H1 (cell line): ENCODE measurements at regions not wholly inside any gene's neighbourhood (a gene's known extent, or its start where the extent isn't known, plus 50 kb on each side); places are given as distances from the start of the nearest gene placed in this dataset.

ENCODE experiments used
- CTCF ChIA-PET: fragments of 300-600 bp; sonication (Branson Sonifier 250); formaldehyde crosslinking; loops from one replicate; lab custom pipeline; 2021; ENCODE audit not compliant: partially characterized antibody; lab: Charles Lee
- POLR2A ChIA-PET: fragments of 300-600 bp; sonication (Branson Sonifier 250); formaldehyde crosslinking; loops from one replicate; lab custom pipeline; 2021; ENCODE audit warnings: inconsistent platforms; ENCODE audit not compliant: partially characterized antibody; lab: Charles Lee
- DNase-seq, 2 experiments: peaks; one replicate each; pipeline versions ENCODE4 v3.0.0 to v3.0.0-alpha.2; 2010 to 2022; ENCODE audit warnings: low spot score in 2 of 2, low read depth in 1 of 2, mixed read lengths in 1 of 2
- FAIRE-seq: peaks from 2 replicates; lab custom pipeline; 2011; peaks lifted over from hg19 to GRCh38; lab: Jason Lieb, UNC
- H2AFZ ChIP-seq: 2 replicates; pipeline ENCODE4 v1.8.1; 2012; ENCODE audit warnings: low read length, inconsistent platforms
- H2AK5ac ChIP-seq: 2 replicates; pipeline ENCODE4 v1.6.1; 2013; ENCODE audit warnings: low read depth, low read length
- H2BK120ac ChIP-seq: replicated peaks from 2 replicates; pipeline ENCODE3; 2013; ENCODE audit warnings: low read depth, low read length, inconsistent platforms
- H2BK12ac ChIP-seq: 2 replicates; pipeline ENCODE4 v1.6.1; 2013; ENCODE audit warnings: low read depth, low read length
- H2BK15ac ChIP-seq: 2 replicates; pipeline ENCODE4 v1.6.1; 2013; ENCODE audit warnings: low read length
- H2BK20ac ChIP-seq: 2 replicates; pipeline ENCODE4 v1.6.1; 2013; ENCODE audit warnings: low read length
- H2BK5ac ChIP-seq: 2 replicates; pipeline ENCODE4 v1.6.1; 2013; ENCODE audit warnings: low read depth, low read length
- H3K14ac ChIP-seq: 2 replicates; pipeline ENCODE4 v1.6.1; 2013; ENCODE audit warnings: inconsistent platforms; ENCODE audit not compliant: insufficient read length
- H3K18ac ChIP-seq: 2 replicates; pipeline ENCODE4 v1.6.1; 2013; ENCODE audit warnings: low read length; ENCODE audit errors: extremely low read depth
- H3K23ac ChIP-seq: 2 replicates; pipeline ENCODE4 v1.6.1; 2013; ENCODE audit warnings: inconsistent platforms; ENCODE audit not compliant: insufficient read length
- H3K23me2 ChIP-seq: 2 replicates; pipeline ENCODE4 v1.6.1; 2013; ENCODE audit warnings: low read depth, low read length
- H3K27ac ChIP-seq: 2 replicates; pipeline ENCODE4 v1.6.1; 2011; ENCODE audit warnings: low read depth, low read length, inconsistent platforms
- H3K27me3 ChIP-seq, 4 experiments: replicated peaks in 1 of 4; 1 replicate in 1 of 4; 2 replicates in 3 of 4; pipeline versions ENCODE4 v1.6.1 to v1.8.1; 2011 to 2013; ENCODE audit warnings: low read length in 3 of 4, mild to moderate bottlenecking in 3 of 4, inconsistent platforms in 2 of 4, mixed read lengths in 2 of 4, moderate library complexity in 1 of 4; ENCODE audit not compliant: control insufficient read depth in 3 of 4, insufficient read depth in 3 of 4; ENCODE audit errors: extremely low read depth in 1 of 4
- H3K36me3 ChIP-seq, 4 experiments: 2 replicates each; pipeline versions ENCODE4 v1.6.1 to v1.8.1; 2011 to 2013; ENCODE audit warnings: mild to moderate bottlenecking in 4 of 4, low read length in 3 of 4, moderate library complexity in 2 of 4, control low read depth in 1 of 4, inconsistent platforms in 1 of 4; ENCODE audit not compliant: insufficient read depth in 4 of 4, control insufficient read depth in 2 of 4
- H3K4ac ChIP-seq: replicated peaks from 2 replicates; pipeline ENCODE3; 2013; ENCODE audit warnings: low read length, low read depth, mixed read lengths, inconsistent platforms; ENCODE audit not compliant: insufficient read length
- H3K4me1 ChIP-seq, 4 experiments: replicated peaks in 1 of 4; 1 replicate in 1 of 4; 2 replicates in 3 of 4; pipeline versions ENCODE4 v1.6.1 to v1.8.1; 2011 to 2013; ENCODE audit warnings: low read length in 3 of 4, inconsistent platforms in 2 of 4, mixed read lengths in 1 of 4; ENCODE audit not compliant: insufficient read depth in 4 of 4, control insufficient read depth in 3 of 4
- H3K4me2 ChIP-seq, 2 experiments: 2 replicates each; pipeline versions ENCODE4 v1.6.1 to v1.8.1; 2011 to 2013; ENCODE audit warnings: low read depth in 2 of 2, low read length in 2 of 2, control low read depth in 1 of 2, inconsistent platforms in 1 of 2, mild to moderate bottlenecking in 1 of 2; ENCODE audit not compliant: insufficient read depth in 1 of 2
- H3K4me3 ChIP-seq, 4 experiments: fragments of 200-600, 300-600 bp in 1 of 4; sonication (generic), shearing (Covaris generic), sonication (Bioruptor Twin) in 1 of 4; 2 replicates each; pipeline versions ENCODE4 v1.5.1 to v1.8.1; 2011 to 2016; ENCODE audit warnings: low read length in 4 of 4, low read depth in 3 of 4, control low read depth in 2 of 4, inconsistent platforms in 2 of 4, mild to moderate bottlenecking in 2 of 4, mixed read lengths in 1 of 4, moderate library complexity in 1 of 4; ENCODE audit not compliant: insufficient read depth in 2 of 4; ENCODE audit errors: extremely low read depth in 1 of 4
- H3K56ac ChIP-seq: replicated peaks from 2 replicates; pipeline ENCODE3; 2013; ENCODE audit warnings: low read depth, mild to moderate bottlenecking, mixed read lengths, low read length, inconsistent platforms; ENCODE audit not compliant: insufficient read length
- H3K79me1 ChIP-seq: 2 replicates; pipeline ENCODE4 v1.6.1; 2013; ENCODE audit warnings: low read depth, low read length, control low read depth
- H3K79me2 ChIP-seq, 2 experiments: 2 replicates each; pipeline versions ENCODE4 v1.6.1 to v1.8.1; 2012 to 2013; ENCODE audit warnings: low read length in 2 of 2, mild to moderate bottlenecking in 2 of 2, inconsistent platforms in 1 of 2; ENCODE audit not compliant: insufficient read depth in 2 of 2, control insufficient read depth in 1 of 2
- H3K9ac ChIP-seq, 4 experiments: replicated peaks in 1 of 4; 1 replicate in 1 of 4; 2 replicates in 3 of 4; pipeline versions ENCODE4 v1.6.1 to v1.8.1; 2011 to 2013; ENCODE audit warnings: low read depth in 3 of 4, low read length in 3 of 4, control low read depth in 2 of 4, mild to moderate bottlenecking in 2 of 4, moderate library complexity in 2 of 4, inconsistent platforms in 1 of 4; ENCODE audit errors: extremely low read depth in 1 of 4
- H3K9me3 ChIP-seq, 2 experiments: 2 replicates each; pipeline versions ENCODE4 v1.6.1 to v1.8.1; 2012 to 2013; ENCODE audit warnings: mild to moderate bottlenecking in 2 of 2, moderate library complexity in 2 of 2, control low read depth in 1 of 2, inconsistent platforms in 1 of 2, low read depth in 1 of 2, low read length in 1 of 2, mixed read lengths in 1 of 2; ENCODE audit not compliant: insufficient read depth in 2 of 2
- H4K20me1 ChIP-seq, 2 experiments: replicated peaks in 1 of 2; 2 replicates each; pipeline versions ENCODE3 to v1.8.1; 2011 to 2013; ENCODE audit warnings: inconsistent platforms in 2 of 2, low read length in 2 of 2, mild to moderate bottlenecking in 1 of 2; ENCODE audit not compliant: insufficient read depth in 2 of 2, control insufficient read depth in 1 of 2
- H4K5ac ChIP-seq: 2 replicates; pipeline ENCODE4 v1.6.1; 2013; ENCODE audit warnings: low read length, low read depth, mixed read lengths, inconsistent platforms; ENCODE audit not compliant: insufficient read length
- H4K8ac ChIP-seq: 2 replicates; pipeline ENCODE4 v1.8.0; 2013; ENCODE audit warnings: mild to moderate bottlenecking, moderate library complexity, low read length, inconsistent platforms; ENCODE audit not compliant: insufficient read depth; ENCODE audit errors: extremely low read depth
- H4K91ac ChIP-seq: replicated peaks from 2 replicates; pipeline ENCODE3; 2013; ENCODE audit warnings: low read length, mixed read lengths, inconsistent platforms; ENCODE audit not compliant: insufficient read length
- GTF2F1 ChIP-seq: IDR thresholded peaks from 2 replicates; pipeline ENCODE4 v1.6.1; 2012; ENCODE audit warnings: low read depth, low read length, improper control_type of control experiment, borderline replicate concordance
- HDAC6 ChIP-seq: IDR thresholded peaks from one replicate; pipeline ENCODE4 v1.7.1; 2012; ENCODE audit warnings: low read depth, mild to moderate bottlenecking, inconsistent platforms, low read length, moderate library complexity
- JUND ChIP-seq: IDR thresholded peaks from 2 replicates; pipeline ENCODE4 v1.6.1; 2011; ENCODE audit warnings: mild to moderate bottlenecking, improper control_type of control experiment, low read length
- MAX ChIP-seq: IDR thresholded peaks from 2 replicates; pipeline ENCODE4 v1.6.1; 2012; ENCODE audit warnings: inconsistent platforms
- NRF1 ChIP-seq: IDR thresholded peaks from 2 replicates; pipeline ENCODE4 v1.6.1; 2011; ENCODE audit warnings: mild to moderate bottlenecking, low read depth, low read length, improper control_type of control experiment
- SIRT6 ChIP-seq: IDR thresholded peaks from one replicate; pipeline ENCODE4 v1.7.1; 2012; ENCODE audit warnings: low read length, inconsistent platforms
- SP1 ChIP-seq: IDR thresholded peaks from 2 replicates; pipeline ENCODE4 v1.6.1; 2011; ENCODE audit warnings: low read depth, low read length
- SP2 ChIP-seq: IDR thresholded peaks from 2 replicates; pipeline ENCODE4 v1.6.1; 2012; ENCODE audit warnings: mild to moderate bottlenecking, low read length, inconsistent platforms
- YY1 ChIP-seq: IDR thresholded peaks from 2 replicates; pipeline ENCODE4 v1.6.1; 2011; ENCODE audit warnings: low read depth, mild to moderate bottlenecking, low read length
- ZNF274 ChIP-seq: IDR thresholded peaks from 2 replicates; pipeline ENCODE4 v1.7.0; 2012; ENCODE audit warnings: low read length, borderline replicate concordance; ENCODE audit errors: extremely low read depth
- WGBS, 2 experiments: shearing (Covaris generic) in 1 of 2; methylation state at CpG; one replicate each; pipeline versions ENCODE4 v1.1.6 to v1.1.7; 2013 to 2015; ENCODE audit warnings: low lambda C conversion rate in 2 of 2, mixed read lengths in 2 of 2, inconsistent platforms in 1 of 2, low coverage in 1 of 2, missing lambda C conversion rate in 1 of 2; ENCODE audit not compliant: insufficient replicate concordance in 2 of 2, insufficient coverage in 1 of 2, insufficient read length in 1 of 2; ENCODE audit errors: extremely low coverage in 1 of 2, missing lambda C conversion rate in 1 of 2; 5-methylcytosine and 5-hydroxymethylcytosine counted together

- Histone ChIP-seq H2BK12ac (no peak overlapping the region; the same call in 1 of the 2 replicates), H4K91ac (no peak overlapping the region), H3K9me3 (no peaks in the 10 kb centered on the region), H3K79me1 (no peaks in the 10 kb centered on the region), H4K5ac (no peak overlapping the region), H3K56ac (no peak overlapping the region), H3K79me2 (no peaks in the 10 kb centered on the region), H2BK20ac (no peak overlapping the region), H2AFZ (no peak overlapping the region), H3K23ac (no peak overlapping the region), H3K4me1 (0 out of 7 replicates have a peak, but pooled peaks cover 0 to 3% (median 0%) of the 10 kb centered on the region in 4 experiments), H3K4me2 (no peak overlapping the region), H2AK5ac (no peak overlapping the region), H2BK5ac (no peak overlapping the region), H3K4ac (no peak overlapping the region), H3K9ac (no peak overlapping the region), H4K8ac (no peak overlapping the region), H2BK120ac (no peak overlapping the region), H3K36me3 (no peaks in the 10 kb centered on the region), H3K23me2 (no peaks in the 10 kb centered on the region), H2BK15ac (no peak overlapping the region), H3K18ac (no peak overlapping the region), H4K20me1 (no peaks in the 10 kb centered on the region), H3K27ac (no peak overlapping the region), H3K14ac (no peak overlapping the region), H3K27me3 (peaks cover 0 to 1% (median 0%) of the 10 kb centered on the region in 4 experiments; a peak in 1 of 7 replicates), H3K4me3 (no peak overlapping the region)
- 93% methylated on average over 2 of the region's 2 CpGs; no CpG with 5 or more reads in 1 of the 2 experiments for WGBS, 2 experiments
- CTCF ChIA-PET, result no interaction called here
- POLR2A ChIA-PET, result no interaction called here
- FAIRE-seq (no peak), DNase-seq (no peak)
- no peak for TF ChIP-seq MAX
- no peak for TF ChIP-seq SP1
- no peak for TF ChIP-seq NRF1
- TF ChIP-seq JUND, result no peak
- no peak for TF ChIP-seq ZNF274
- no peak for TF ChIP-seq SIRT6
- TF ChIP-seq HDAC6, result no peak
- no peak for TF ChIP-seq SP2
- TF ChIP-seq YY1, result no peak
- no peak for TF ChIP-seq GTF2F1
Observed at GRCh38 chr2:41207578-41207977, 755.7 kb upstream of the SLC8A1 start.
